HG03103 (cell line): ENCODE measurements at regions not wholly inside any gene's neighbourhood (a gene's known extent, or its start where the extent isn't known, plus 50 kb on each side); places are given as distances from the start of the nearest gene placed in this dataset.

ENCODE experiments used
- ATAC-seq: cut with Tn5 transposase; IDR thresholded peaks from one replicate; pipeline ENCODE4 v1.9.1; 2021; ENCODE audit warnings: low read depth; ENCODE audit not compliant: unreplicated experiment

DNA sequence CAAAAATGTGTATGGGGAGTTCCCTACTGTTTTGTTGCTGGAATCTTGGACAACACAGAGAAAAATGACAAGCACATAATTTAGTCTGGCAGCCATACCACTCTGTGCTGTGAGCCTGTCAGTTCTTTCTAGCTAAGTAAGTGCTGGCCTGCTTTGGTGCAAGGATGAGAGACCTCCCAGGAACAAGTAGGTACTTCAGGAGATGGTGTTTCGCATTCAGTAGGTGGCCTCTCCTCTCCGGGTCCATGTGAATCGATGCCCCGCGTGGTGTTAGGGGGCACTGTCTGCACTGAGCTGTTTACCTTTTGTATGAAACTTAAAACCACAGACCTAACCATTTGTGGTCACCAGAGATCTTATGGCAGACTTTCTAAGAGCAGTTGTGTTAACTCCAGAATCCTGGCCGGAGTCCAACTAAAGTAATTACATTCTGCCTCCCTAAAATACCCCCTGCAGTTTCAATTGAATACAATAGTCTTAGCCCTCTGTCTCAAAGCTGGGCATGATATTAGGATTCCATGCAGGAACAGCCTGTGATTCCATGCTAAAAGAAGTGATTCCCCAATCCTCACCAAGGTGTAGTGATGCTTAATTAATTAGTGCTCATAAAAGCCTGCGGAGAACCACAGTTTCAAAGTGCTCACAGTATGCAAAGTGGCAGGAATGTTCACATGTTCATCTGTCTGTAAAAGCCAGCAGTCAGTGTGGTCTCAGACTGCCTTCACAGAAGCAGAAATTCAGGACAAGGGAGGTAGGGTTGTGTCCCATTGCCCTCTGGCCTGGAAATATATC is 64.2 kb downstream of the LLPH start:
- peak; percentile 66 for ATAC-seq

DNA sequence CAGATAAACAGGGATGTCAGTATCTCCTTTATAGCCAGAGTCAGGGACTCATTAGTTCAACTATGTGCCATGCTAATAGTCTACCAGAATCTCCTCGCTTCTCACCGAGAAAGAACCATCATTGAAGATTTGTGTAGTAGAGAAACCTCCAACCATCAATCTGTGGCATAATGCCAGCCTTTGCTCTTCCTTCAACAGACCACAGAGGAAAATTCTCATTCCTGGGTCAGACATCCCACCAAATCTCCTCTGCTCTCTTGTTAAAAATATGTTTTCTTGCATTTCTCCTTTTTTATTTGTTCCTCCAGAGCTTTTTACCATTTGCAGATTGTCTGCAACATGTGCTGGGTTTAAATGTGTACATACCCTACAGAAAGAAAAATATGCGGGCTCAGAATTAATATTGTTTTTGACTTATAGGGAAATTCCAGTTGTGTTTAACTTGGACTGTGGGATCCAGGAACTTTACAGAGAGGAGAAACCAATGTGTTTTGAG is 64.9 kb downstream of the LLPH start:
- ATAC-seq: no peak

DNA sequence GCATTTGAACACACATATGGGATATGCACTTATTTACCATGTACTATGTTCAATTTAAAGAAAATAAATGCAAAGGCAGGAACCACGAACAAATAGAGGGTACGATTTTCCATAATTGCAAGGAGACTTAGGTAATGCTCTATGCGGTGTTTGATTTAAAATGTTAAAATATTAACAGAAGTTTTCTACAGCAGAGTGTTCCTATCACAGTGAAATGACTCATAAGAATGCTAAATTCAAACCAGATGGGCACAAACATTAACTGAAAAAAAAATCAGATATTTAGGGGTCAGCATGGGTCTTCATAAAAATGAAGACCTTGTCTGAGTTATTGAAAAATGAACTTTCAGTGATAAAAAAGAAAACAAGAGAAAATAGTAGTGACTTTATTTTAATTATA is 65.4 kb downstream of the LLPH start:
- no peak for ATAC-seq

DNA sequence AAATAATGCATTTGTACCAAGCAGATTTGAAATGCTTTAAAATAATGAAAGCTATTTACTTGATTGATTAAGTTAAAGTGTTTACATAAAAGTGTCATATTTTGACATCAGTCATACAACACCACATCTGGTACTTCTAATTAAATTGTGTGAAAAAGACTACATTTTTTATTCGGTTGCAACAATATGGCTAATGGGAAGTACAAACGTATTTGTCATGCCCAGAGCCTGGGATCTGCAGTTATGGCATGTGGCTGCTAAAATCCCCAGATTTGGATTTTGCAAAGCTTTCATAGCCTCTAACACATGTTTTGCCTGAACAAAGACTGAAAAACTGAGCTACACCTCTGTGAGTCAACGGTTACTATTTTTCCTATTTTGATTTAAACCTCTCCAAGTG is 66.6 kb downstream of the LLPH start:
- ATAC-seq: no peak

DNA sequence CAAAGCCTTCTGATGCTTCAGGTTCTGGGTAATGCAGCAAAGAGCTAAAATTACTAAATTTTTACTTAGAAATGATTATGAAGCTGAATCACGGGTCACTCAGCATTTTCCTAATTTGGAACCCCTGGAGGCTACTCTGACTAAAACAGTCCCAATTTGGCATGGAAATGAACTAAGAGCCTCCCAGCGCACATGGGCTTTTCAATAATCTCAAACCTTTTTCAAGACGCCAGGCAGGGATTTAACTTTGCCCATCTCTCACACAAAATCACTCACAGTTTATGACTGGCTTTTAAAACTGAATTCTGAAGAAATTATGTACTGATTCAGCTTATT is 68.3 kb downstream of the LLPH start:
- no peak for ATAC-seq

DNA sequence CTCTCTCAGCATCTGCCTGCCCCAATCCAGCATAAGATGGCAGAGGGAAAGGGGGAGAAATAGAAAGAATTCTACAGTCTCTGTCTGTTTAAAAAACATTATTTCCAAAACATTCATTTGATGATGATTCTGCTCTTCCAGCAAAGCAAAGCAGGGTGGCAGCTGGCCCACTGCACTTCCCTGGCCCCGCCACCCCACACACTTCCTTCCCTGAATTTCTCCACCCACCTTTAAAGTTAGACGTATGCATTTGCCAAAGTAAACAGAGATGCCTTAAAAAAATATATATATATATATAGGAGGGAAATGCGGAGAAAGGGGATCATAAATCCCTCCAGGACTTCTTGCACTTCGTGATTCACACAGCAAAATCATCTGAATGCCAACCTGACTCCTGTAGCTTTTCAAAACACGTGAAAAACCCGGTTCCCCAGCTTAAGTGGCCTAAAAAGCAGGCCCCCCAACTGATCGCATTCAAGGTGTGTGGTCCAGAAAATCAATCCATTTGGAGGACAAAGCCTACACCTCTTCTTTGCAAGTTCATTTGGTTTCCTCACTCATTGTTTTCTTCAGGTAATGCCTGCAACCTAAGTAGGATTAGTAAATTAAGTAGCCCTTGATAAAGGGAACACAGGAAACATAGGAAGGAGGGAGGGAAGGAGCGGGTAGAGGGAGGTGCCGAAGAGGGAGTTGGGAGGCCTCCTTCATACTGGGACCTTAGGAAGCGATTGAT is 68.8 kb downstream of the LLPH start:
- no peak for ATAC-seq

DNA sequence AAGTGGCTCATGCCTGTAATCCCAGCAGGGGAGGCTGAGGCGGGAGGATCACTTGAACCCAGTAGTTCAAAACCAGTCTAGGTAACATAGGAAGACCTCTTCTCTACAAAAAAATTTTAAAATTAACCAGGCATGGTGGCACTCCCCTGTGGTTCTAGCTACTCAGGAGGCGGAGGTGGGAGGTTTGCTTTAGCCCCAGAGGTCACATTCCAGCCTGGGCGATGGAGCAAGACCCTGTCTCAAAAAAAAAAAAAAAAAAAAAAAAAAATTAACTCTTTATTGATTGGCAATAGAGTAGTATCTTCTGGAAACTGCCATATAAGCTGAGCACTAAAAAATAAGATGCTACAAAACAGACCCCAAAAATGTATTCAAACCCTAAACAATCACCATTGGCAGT is 69.5 kb downstream of the LLPH start:
- ATAC-seq: no peak

DNA sequence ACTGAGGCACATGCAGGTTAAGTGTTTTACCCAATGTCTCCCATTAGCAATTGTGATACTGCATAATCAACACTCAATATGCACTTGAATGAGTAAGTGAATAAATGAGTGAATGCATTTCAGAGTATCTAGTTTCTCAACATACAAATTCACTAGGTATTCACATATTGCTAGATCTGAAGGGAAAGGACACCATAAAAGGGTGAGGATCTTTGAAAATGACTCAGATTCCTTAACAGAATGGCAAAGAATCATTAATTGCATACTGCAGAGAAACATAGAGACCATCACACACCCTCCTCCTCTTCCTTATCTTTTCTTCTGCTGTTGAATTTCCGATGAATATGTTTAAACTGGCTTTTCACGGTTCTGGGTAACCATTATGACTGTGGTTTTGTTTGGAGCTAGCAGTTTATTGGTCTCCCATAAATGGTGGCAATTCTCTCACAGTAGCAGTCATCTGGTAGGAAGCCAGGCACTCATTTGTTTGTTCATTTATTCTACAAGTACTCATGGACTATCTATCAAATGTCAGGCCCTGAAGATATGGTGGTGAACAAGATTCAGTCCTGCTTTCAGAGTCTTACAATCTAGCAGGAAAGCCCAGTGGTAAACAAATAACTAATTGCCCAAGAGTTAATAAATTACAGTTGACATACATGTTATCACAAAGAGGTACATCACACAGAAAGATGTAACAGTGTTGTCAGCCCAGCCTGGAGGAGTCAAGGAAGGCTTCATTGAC is 70.2 kb downstream of the LLPH start:
- ATAC-seq: no peak

DNA sequence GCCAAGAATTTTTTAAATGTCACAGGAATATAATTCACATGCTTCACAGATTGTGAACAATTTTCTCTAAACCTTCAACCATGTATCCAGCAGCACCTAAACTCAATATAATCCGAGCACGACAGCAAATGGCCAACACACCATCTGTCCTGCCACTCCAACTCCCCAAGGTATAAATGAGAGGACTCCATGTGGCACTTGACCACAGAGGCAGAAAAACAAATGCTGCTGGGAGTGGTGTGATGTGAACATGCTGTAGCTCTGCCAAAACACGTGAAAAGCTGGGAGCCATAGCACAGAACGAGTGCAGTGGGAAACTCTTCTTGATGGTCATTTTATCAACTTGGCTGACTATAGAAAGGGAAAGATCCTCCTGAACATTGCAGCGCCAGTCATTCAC is 70.9 kb downstream of the LLPH start:
- no peak for ATAC-seq

DNA sequence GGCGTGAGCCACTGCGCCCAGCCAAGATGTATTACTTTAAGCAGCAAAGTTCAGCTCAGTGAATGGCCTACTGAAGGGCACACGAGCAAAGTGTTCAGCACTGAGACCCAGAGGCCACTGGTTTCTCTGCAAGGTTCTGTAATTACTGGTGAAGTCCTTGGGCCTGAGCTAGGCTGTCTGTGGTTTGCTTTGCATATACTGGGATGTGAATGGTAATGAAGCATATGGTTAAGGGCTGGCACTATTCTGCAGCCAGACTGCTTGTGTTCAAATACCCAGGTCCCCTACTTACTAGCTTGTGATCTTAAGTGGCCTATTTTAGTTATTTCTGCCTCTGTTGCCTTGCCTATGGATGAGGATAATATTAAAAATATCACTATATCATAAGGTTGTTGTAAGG is 72.0 kb downstream of the LLPH start:
- ATAC-seq: no peak

DNA sequence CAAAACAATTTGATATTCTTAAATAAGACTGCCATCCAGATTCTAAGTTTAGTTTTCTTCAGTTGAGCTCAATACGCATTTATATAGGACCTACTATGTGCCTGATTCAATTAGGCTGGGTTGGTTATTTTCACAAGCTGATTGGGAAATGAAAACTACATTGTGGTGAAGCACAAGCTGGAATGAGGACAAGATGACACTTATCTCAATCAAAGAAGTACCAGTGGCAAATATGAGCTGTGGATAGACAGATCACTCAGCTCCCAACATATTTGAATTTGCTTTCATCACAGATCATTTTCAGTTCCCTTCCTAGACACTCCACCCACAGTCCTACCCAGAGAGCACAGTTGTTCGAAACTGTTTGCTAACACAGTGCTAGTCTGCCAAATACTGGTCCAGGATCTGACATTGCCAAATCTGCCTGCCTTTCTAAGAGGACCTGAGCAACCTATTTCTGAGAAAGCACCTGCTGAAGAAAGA is 74.7 kb downstream of the LLPH start:
- ATAC-seq: peak; percentile 87

DNA sequence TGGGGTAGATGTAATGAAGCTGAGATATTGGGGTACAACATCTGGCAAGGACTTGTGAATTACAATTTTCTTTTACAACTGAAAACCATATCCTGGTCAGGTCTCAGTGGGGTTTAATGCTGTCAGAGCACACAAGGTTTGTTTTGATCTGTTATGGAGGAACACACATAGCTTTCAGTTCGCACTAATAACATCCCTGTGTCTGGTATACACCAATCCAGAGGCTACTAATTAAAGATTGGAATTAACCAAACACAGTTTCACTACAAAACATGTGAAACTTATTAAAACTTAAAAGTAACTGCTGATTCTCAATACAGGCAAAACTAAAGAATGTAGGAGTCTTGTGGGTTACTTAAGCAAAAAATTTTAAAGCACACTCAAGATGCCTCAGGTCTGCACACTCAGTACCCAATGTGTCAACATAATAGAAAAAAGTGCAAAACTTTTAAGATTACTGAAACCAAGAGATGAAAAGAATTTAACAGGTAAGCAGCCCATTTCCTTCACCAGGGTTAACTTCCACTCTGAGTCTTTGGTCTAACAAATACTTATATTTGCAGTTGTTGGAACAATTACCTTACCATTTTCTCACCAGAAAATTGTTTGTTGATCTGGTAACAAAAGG is 77.4 kb downstream of the LLPH start:
- ATAC-seq: no peak

DNA sequence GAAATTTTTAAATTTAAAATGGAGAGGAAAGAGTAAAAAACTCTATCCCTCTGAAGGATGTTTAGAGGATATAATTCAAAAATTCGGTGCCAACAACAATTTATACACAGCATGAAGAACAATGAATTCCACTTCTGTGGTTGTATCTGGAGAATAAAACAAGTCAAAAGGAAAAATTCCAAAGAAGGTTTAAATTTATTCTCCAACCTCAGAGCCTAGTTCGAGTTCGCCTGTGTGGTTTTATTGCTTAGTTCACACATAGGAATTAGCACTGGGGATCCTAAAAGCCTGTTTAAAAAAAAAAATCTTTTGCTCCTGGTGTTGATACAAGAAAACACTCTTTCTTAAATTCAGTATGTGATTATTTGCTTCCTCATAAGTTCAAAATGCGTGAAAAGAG is 79.2 kb downstream of the LLPH start:
- no peak for ATAC-seq

DNA sequence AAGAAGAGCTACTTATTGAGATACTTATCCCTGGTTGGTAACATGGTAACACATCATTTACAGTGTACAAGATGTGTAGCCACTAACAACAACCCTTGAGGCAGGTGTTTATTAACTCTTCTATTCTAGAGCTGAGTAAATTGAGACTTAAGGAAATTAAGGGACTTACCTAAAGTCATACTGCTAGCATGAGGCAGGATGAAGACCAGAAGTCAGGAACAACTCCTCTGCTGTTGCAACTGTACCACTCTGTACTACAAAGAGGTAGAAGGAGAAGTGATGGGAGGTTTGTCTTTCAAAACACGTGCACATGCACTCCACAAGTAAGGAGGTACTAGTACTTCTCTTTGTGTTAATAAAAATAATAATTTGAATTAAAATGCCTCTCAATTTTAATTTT is 79.9 kb downstream of the LLPH start:
- no peak for ATAC-seq

DNA sequence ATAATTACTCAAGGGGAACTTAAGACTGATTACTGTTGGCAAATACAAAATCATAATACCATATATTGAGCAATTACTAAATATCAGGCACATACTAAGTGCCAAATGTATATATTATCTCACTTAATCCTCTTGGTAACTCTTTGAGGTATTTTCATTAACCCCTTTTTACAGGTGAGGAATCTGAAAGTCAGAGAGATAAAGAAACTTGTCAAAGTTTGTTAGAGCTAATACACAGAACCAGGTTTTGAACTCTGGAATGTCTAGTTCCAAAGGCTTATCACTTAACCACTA is 80.3 kb downstream of the LLPH start:
- no peak for ATAC-seq

DNA sequence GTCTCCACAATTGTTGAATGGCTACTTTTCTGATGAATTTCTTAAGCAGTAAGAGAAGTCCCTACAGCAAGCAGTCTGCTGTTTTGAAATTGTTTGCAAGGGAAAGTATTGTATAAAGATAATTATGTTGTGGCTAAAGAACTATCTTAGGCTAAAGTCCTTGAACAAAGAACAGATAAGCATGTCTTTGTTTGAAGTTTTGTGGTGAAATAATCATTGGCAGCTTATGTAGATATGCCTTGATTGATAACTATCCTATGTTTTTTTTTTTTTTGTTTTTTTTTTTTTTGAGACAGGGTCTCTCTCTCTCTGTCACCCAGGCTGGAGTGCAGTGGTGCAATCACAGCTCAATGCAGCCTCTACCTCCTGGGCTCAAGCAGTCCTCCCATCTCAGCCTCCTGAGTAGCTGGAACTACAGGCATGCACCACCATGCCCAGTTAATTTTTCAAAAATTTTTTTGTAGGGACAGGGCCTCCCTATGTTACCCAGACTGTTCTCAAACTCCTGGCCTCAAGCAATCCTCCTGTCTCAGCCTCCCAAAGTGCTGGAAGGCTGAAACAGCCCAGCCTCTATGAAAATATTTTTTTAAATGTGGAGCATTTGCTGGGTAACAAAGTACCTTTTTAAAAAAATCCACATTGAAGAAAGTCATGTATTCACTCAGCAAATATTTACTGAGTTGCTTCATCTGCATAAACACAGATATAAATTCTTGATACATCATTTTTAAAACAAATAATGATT is 80.8 kb downstream of the LLPH start:
- ATAC-seq: no peak

DNA sequence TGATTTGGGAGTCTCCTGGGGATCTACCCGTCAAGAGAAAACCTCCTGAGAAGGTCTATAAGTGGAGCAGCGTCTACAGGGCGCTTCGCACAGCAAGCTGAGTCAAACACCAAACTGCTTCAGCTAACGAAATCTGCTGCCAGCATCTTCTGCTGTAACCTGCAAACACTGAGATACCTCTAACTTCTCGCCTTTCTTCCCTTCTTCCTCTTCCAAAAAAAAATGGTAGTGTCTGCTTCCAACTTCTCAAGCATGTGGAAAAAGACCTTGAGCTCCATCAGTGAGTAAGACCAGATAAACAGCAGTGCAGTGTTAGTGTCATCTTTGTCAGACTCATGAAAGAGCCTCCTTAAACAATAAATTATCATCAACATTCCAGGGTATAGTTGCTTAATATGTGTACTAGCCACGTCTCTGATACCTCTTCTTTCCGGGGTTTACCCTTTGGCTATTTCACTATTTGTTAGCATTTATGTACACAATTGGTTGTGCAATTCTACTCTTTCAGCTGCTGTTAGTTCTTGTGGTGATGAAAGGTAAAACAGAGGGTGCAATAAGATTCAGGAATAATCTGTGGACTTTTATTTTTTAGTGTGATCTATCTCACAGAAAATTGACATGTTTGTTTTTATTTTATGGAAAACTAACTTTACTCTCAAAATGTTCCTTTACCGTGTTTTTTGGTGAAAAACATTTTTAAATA is 81.6 kb downstream of the LLPH start:
- ATAC-seq: no peak

DNA sequence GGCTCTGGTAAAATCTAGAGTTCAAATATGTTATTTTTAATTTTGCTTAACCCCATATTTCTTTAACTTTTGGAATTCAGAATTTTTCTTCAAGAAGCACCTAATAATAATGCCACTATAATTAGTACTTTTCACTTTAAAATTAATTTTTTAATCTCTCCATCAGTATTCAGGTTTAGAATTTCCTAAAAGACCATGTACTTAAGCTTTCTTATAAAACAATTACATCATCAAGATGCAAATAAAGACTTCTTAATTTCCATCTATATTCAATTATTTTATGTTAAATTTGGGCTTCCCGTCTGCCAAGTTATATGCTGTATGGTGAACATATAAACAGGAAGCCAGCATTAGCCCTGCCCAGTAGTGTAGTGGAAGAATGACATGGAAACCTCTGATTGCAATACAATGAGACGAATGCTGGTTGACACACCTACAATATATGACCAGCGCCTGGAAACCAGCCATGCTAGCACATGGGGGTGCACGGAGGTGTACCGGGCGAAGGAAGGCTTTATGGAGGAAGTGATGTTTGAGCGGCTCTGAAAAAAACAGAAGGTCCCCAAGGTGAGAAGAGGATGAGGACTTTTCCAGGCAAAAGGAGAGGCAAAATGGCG is 82.2 kb downstream of the LLPH start:
- no peak for ATAC-seq

DNA sequence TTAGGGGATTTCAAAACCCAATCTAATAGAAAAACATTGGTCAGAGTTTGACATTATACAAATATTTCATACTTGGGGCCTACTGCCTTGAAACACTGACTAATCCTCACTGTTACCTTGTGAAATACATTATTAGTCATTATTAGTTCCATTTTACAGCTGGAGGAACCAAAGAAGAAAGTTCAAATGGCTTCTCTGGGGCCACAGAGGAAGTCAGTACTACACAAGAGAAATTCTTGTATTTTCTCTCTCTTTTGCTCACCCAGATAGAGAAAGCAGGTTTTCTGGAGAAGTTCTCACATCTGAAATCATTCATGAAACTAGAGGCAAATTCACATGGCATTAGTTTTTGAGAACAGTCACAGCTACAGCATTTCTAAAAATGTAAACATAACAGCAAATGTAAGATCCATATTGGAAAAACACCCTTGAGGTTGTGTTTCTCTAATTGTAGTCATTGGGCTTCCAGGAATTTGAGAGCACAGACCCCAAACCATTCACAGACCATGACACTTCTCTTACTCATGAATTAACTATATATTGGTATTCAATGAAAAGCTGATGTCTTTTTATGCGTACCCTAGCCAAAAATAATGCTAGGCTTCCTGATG is 83.0 kb downstream of the LLPH start:
- peak; percentile 82 for ATAC-seq
